ENCODE measurements at regions not wholly inside any gene's neighbourhood (a gene's known extent, or its start where the extent isn't known, plus 50 kb on each side); places are given as distances from the start of the nearest gene placed in this dataset.
A peak's percentile ranks its signal among the peaks of the same experiment; 100 is the strongest.

DNA sequence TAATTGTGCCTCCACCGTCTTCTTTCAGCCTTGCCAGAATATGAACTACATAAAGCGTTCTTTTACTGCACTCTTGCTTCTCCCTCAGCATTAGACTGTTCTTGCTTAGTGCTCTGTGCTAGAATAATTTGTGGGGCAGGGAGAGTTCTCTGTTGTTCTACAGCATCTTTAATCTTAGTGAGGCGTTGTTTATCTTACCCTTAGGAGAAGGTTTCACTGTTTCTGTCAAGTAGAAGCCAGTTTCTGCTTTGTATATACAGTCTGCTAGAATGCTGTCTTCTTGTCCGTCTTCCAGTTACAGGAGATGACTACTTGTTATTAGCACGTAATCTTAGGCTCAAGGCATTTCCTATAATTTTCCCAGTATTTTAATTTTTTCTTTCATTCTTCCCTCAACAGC lies 458.0 kb downstream of the FLRT2 start:
- intact Hi-C loops (cut with micrococcal nuclease), result no loop called here
- POLR2A ChIA-PET (ENCODE audit: partially characterized antibody), result no interaction called here
- Histone ChIP-seq H3K27me3 (ENCODE audit: insufficient read depth, low read length) (no peaks in the 10 kb centered on the region), H3K4me3 (ENCODE audit: low read length in 2 of 2) (no peak overlapping the region), H3K4me1 (ENCODE audit: insufficient read depth, low read length) (no peaks in the 10 kb centered on the region), H3K27ac (ENCODE audit: low read depth, low read length) (no peak overlapping the region), H3K36me3 (ENCODE audit: insufficient read depth, low read length) (no peaks in the 10 kb centered on the region), H3K9me3 (ENCODE audit: control insufficient read depth in 1 of 2, low read length in 2 of 2) (no peaks in the 10 kb centered on the region)
- Mint-ChIP-seq H3K4me1 (no peaks in the 10 kb centered on the region), H3K4me3 (no peak overlapping the region), H3K27me3 (no peaks in the 10 kb centered on the region), H3K27ac (no peak overlapping the region), H3K36me3 (peaks cover 15 to 54% of the 10 kb centered on the region in 2 donors), H3K9me3 (peaks cover 0 to 3% (median 0%) of the 10 kb centered on the region in 8 donors)
- CTCF ChIA-PET (ENCODE audit: partially characterized antibody), result no interaction called here
- DNase-seq, result no peak

DNA sequence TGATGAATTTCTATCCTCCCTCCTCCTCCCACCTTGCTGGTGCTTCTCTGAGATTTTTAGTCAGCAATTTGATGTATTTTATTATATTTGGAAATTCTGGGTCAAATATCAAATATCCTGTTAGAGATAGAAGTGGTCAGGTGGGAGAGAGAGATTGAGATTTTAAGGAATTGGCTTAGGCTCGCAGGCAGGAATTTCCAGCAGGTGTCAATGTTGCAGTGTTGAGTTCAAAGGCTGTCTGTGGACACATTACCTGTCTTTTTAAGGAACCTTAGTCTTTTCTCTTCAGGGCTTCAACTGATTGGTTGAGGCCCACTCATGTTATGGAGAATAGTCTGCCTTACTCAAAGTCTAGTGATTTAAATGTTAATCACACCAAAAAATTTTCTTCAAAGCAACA lies 457.3 kb downstream of the FLRT2 start:
- peaks cover 0 to 3% (median 0%) of the 10 kb centered on the region in 8 donors for H3K9me3 Mint-ChIP-seq
- peaks cover 18 to 54% of the 10 kb centered on the region in 2 donors for H3K36me3 Mint-ChIP-seq
- intact Hi-C loops (cut with micrococcal nuclease), result no loop called here
- H3K9me3 ChIP-seq (ENCODE audit: control insufficient read depth in 1 of 2, low read length in 2 of 2), result no peaks in the 10 kb centered on the region
- DNase-seq, result no peak
- no peaks in the 10 kb centered on the region for H3K4me1 ChIP-seq (ENCODE audit: insufficient read depth, low read length)
- no peak overlapping the region for H3K4me3 ChIP-seq (ENCODE audit: low read length in 2 of 2)
- no peaks in the 10 kb centered on the region for H3K27me3 ChIP-seq (ENCODE audit: insufficient read depth, low read length)
- POLR2A ChIA-PET (ENCODE audit: partially characterized antibody), result no interaction called here
- no peaks in the 10 kb centered on the region for H3K27me3 Mint-ChIP-seq
- CTCF ChIA-PET (ENCODE audit: partially characterized antibody), result no interaction called here
- no peak overlapping the region for H3K27ac ChIP-seq (ENCODE audit: low read depth, low read length)
- no peaks in the 10 kb centered on the region for H3K36me3 ChIP-seq (ENCODE audit: insufficient read depth, low read length)
- H3K4me3 Mint-ChIP-seq, result no peak overlapping the region
- H3K27ac Mint-ChIP-seq, result no peak overlapping the region
- no peaks in the 10 kb centered on the region for H3K4me1 Mint-ChIP-seq

DNA sequence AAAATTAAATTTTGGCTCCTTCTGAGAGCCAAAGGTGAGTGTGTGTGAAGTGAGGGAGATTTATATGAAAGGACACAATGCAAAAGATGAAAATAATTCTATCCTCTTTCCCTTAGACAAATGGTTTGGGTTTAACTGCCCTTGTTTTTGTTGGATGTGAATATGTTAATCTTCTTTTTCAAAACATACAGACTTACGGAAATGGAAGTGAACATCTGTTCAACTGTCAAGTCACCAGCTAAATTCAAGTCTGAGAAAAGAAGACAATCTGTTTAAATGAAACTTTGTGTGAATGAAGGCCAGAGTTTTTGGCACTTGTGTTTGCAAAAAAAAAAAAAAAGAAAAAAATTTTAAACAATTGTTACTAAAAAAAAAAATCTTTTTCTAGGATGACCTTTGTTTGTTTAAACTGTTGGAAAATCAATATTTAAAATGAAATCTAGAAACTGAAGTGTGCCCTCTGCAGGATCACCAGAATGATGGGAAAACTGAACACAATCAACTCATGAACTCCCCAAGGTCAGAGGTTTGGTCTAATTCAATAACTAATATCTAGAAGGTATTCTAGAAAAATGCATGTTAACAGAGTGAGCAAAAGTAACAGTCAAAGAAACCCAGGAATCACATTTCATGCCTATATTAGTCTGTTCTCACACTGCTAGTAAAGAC lies 448.8 kb downstream of the FLRT2 start:
- peaks cover 0 to 15% (median 11%) of the 10 kb centered on the region in 8 donors for H3K9me3 Mint-ChIP-seq
- no peak for DNase-seq
- no peaks in the 10 kb centered on the region for H3K4me1 ChIP-seq (ENCODE audit: insufficient read depth, low read length)
- ChIA-PET POLR2A (ENCODE audit: partially characterized antibody) (no interaction called here), CTCF (ENCODE audit: partially characterized antibody) (no interaction called here)
- no peak overlapping the region for H3K4me3 ChIP-seq (ENCODE audit: low read length in 2 of 2)
- no peak overlapping the region for H3K4me3 Mint-ChIP-seq
- peaks cover 25 to 41% of the 10 kb centered on the region in 2 donors for H3K36me3 Mint-ChIP-seq
- no peak overlapping the region for H3K27ac ChIP-seq (ENCODE audit: low read depth, low read length)
- no peaks in the 10 kb centered on the region for H3K9me3 ChIP-seq (ENCODE audit: control insufficient read depth in 1 of 2, low read length in 2 of 2)
- no peaks in the 10 kb centered on the region for H3K27me3 ChIP-seq (ENCODE audit: insufficient read depth, low read length)
- H3K27me3 Mint-ChIP-seq, result no peaks in the 10 kb centered on the region
- intact Hi-C loops (cut with micrococcal nuclease), result no loop called here
- peak overlapping the region in 1 of 7 donors; percentile 61 for H3K27ac Mint-ChIP-seq
- no peaks in the 10 kb centered on the region for H3K36me3 ChIP-seq (ENCODE audit: insufficient read depth, low read length)
- H3K4me1 Mint-ChIP-seq, result peaks cover 0 to 4% (median 1%) of the 10 kb centered on the region in 4 donors

DNA sequence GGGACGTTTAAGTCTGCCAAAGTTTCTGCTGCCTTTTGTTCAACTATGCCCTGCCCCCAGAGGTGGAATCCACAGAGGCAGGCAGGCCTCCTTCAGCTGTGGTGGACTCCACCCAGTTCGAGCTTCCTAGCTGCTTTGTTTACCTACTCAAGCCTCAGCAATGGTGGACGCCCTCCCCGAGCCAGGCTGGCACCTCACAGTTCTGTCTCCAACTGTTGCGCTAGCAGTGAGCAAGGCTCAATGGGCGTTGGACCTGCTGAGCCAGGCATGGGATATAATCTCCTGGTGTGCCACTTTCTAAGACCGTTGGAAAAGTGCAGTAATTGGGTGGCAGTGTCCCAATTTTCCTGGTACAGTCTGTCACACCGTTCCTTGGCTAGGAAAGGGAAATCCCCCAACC lies 444.7 kb downstream of the FLRT2 start:
- H3K27ac ChIP-seq (ENCODE audit: low read depth, low read length), result no peak overlapping the region
- H3K36me3 Mint-ChIP-seq, result peaks cover 42 to 60% of the 10 kb centered on the region in 2 donors
- H3K9me3 Mint-ChIP-seq, result peaks cover 4 to 45% (median 30%) of the 10 kb centered on the region in 8 donors
- no peak overlapping the region for H3K4me3 Mint-ChIP-seq
- DNase-seq, result no peak
- H3K27ac Mint-ChIP-seq, result no peak overlapping the region
- no peaks in the 10 kb centered on the region for H3K9me3 ChIP-seq (ENCODE audit: control insufficient read depth in 1 of 2, low read length in 2 of 2)
- H3K4me1 ChIP-seq (ENCODE audit: insufficient read depth, low read length), result no peaks in the 10 kb centered on the region
- no peaks in the 10 kb centered on the region for H3K27me3 ChIP-seq (ENCODE audit: insufficient read depth, low read length)
- no peak overlapping the region for H3K4me3 ChIP-seq (ENCODE audit: low read length in 2 of 2)
- H3K36me3 ChIP-seq (ENCODE audit: insufficient read depth, low read length), result no peaks in the 10 kb centered on the region
- H3K4me1 Mint-ChIP-seq, result peaks cover 3 to 19% (median 15%) of the 10 kb centered on the region in 4 donors
- intact Hi-C loops (cut with micrococcal nuclease), result no loop called here
- POLR2A ChIA-PET (ENCODE audit: partially characterized antibody), result no interaction called here
- no peaks in the 10 kb centered on the region for H3K27me3 Mint-ChIP-seq
- CTCF ChIA-PET (ENCODE audit: partially characterized antibody), result no interaction called here

DNA sequence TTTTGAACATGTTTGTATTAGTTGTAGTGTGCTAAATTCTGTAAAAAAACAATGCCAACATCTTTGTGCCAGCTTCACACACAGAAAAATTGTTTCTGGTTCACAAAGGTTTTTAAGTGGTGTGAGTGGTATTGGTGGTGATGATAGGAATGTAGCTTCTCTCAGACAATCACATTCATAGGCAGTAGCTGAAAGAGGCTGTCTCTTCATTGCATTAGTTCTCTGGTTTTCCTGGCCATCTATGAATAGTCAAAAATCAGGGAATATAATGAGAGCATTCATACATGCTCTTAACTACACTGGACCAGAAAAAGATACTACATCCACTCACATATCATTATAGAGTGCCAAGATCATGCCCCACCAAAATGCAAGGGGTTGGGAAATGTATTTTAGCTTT lies 433.5 kb downstream of the FLRT2 start:
- no peak overlapping the region for H3K4me3 Mint-ChIP-seq
- ChIA-PET POLR2A (ENCODE audit: partially characterized antibody) (no interaction called here), CTCF (ENCODE audit: partially characterized antibody) (no interaction called here)
- no peaks in the 10 kb centered on the region for H3K4me1 ChIP-seq (ENCODE audit: insufficient read depth, low read length)
- H3K27me3 ChIP-seq (ENCODE audit: insufficient read depth, low read length), result no peaks in the 10 kb centered on the region
- no peaks in the 10 kb centered on the region for H3K27me3 Mint-ChIP-seq
- peaks cover 0 to 2% (median 0%) of the 10 kb centered on the region in 8 donors for H3K9me3 Mint-ChIP-seq
- H3K36me3 ChIP-seq (ENCODE audit: insufficient read depth, low read length), result no peaks in the 10 kb centered on the region
- peaks cover 0 to 13% (median 8%) of the 10 kb centered on the region in 4 donors for H3K4me1 Mint-ChIP-seq
- H3K36me3 Mint-ChIP-seq, result peaks cover 0 to 6% of the 10 kb centered on the region in 2 donors
- H3K4me3 ChIP-seq (ENCODE audit: low read length in 2 of 2), result no peak overlapping the region
- intact Hi-C loops (cut with micrococcal nuclease), result no loop called here
- no peak overlapping the region for H3K27ac ChIP-seq (ENCODE audit: low read depth, low read length)
- no peaks in the 10 kb centered on the region for H3K9me3 ChIP-seq (ENCODE audit: control insufficient read depth in 1 of 2, low read length in 2 of 2)
- no peak for DNase-seq
- no peak overlapping the region for H3K27ac Mint-ChIP-seq

DNA sequence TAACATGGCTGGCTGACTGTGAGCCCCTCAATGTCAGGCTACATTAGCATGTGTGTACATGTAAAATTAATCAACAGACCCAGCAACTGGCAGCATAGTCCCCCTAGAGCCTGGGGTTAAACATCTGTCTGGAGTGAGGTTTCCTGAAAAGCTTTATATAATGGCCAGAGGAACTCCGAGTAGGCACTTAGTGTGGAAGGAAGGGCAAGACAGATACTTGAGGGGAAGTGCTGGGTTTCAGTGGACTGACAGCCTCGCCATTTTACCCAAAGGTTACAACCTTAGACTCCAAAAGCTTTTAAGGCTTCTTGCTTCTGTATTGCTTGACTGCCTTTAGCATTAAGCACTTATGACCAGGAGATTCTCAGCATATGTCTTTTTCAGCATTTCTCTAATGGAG lies 430.8 kb downstream of the FLRT2 start:
- intact Hi-C loops (cut with micrococcal nuclease), result no loop called here
- CTCF ChIA-PET (ENCODE audit: partially characterized antibody), result interaction anchor here (0.6 kb wide), 1 partner anchor 11 kb away, joined by 3 read pairs; no protein-coding TSS in a partner anchor
- peaks cover 3 to 12% (median 7%) of the 10 kb centered on the region in 4 donors for H3K4me1 Mint-ChIP-seq

DNA sequence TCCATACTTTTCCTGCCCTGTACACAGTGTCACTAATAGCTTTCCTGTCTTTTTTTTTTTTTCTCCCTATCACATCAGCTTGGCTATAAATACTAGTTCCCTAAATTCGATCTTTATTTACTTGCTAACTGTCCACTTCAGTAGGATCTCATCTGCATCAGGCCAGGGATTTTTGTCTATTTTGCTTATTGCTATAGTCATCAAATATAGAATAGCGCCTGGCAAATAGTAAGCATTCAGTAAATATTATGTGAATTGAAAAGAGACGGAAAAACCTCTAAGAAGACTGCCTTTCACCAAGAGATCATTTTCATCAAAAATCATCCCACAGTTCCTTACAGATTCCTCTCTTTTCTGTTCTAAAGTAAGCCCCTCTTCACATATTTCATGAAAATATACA lies 429.1 kb downstream of the FLRT2 start:
- Mint-ChIP-seq H3K36me3 (peaks cover 5 to 17% of the 10 kb centered on the region in 2 donors), H3K27me3 (no peaks in the 10 kb centered on the region), H3K4me3 (no peak overlapping the region), H3K9me3 (peaks cover 0 to 3% (median 0%) of the 10 kb centered on the region in 8 donors), H3K4me1 (peaks cover 6 to 13% (median 10%) of the 10 kb centered on the region in 4 donors), H3K27ac (no peak overlapping the region)
- Histone ChIP-seq H3K9me3 (ENCODE audit: control insufficient read depth in 1 of 2, low read length in 2 of 2) (no peaks in the 10 kb centered on the region), H3K36me3 (ENCODE audit: insufficient read depth, low read length) (no peaks in the 10 kb centered on the region), H3K4me3 (ENCODE audit: low read length in 2 of 2) (no peak overlapping the region), H3K27me3 (ENCODE audit: insufficient read depth, low read length) (no peaks in the 10 kb centered on the region), H3K4me1 (ENCODE audit: insufficient read depth, low read length) (no peaks in the 10 kb centered on the region), H3K27ac (ENCODE audit: low read depth, low read length) (no peak overlapping the region)
- ChIA-PET CTCF (ENCODE audit: partially characterized antibody) (no interaction called here), POLR2A (ENCODE audit: partially characterized antibody) (no interaction called here)
- intact Hi-C loops (cut with micrococcal nuclease), result no loop called here
- DNase-seq, result no peak

More for the DNA sequence above, 430.8 kb downstream of the FLRT2 start:
- DNase-seq, result no peak
- POLR2A ChIA-PET (ENCODE audit: partially characterized antibody), result no interaction called here
- Histone ChIP-seq H3K4me3 (ENCODE audit: low read length in 2 of 2) (no peak overlapping the region), H3K36me3 (ENCODE audit: insufficient read depth, low read length) (no peaks in the 10 kb centered on the region), H3K4me1 (ENCODE audit: insufficient read depth, low read length) (no peaks in the 10 kb centered on the region), H3K9me3 (ENCODE audit: control insufficient read depth in 1 of 2, low read length in 2 of 2) (no peaks in the 10 kb centered on the region), H3K27me3 (ENCODE audit: insufficient read depth, low read length) (no peaks in the 10 kb centered on the region), H3K27ac (ENCODE audit: low read depth, low read length) (no peak overlapping the region)
- Mint-ChIP-seq H3K27ac (peak overlapping the region in 1 of 7 donors; percentile 66), H3K27me3 (no peaks in the 10 kb centered on the region), H3K36me3 (peaks cover 3 to 14% of the 10 kb centered on the region in 2 donors), H3K9me3 (peaks cover 0 to 3% (median 0%) of the 10 kb centered on the region in 8 donors), H3K4me3 (no peak overlapping the region)
